ENCODE measurements at regions not wholly inside any gene's neighbourhood (a gene's known extent, or its start where the extent isn't known, plus 50 kb on each side); places are given as distances from the start of the nearest gene placed in this dataset.

GRCh38 chr1:89770391-89770790 is 50.4 kb upstream of the LRRC8D start:
- Mint-ChIP-seq H3K4me3 (no peak overlapping the region), H3K4me1 (peaks cover 4 to 14% (median 8%) of the 10 kb centered on the region in 3 donors), H3K36me3 (no peaks in the 10 kb centered on the region), H3K27me3 (peaks cover 3 to 4% of the 10 kb centered on the region in 2 donors), H3K27ac (no peak overlapping the region), H3K9me3 (no peaks in the 10 kb centered on the region)
- peaks cover 4% of the 10 kb centered on the region for H3K4me1 ChIP-seq (ENCODE audit: insufficient read depth, low read length)
- POLR2A ChIA-PET = no interaction called here
- CTCF ChIA-PET = interaction anchor here (1.3 kb wide), 1 partner anchor 8 kb away, joined by 5 read pairs; no protein-coding TSS in a partner anchor
- no peak overlapping the region for H3K27ac ChIP-seq (ENCODE audit: low read depth, low read length)
- DNase-seq = no peak
- no peaks in the 10 kb centered on the region for H3K27me3 ChIP-seq (ENCODE audit: insufficient read depth, low read length, poor library complexity, severe bottlenecking)
- H3K9me3 ChIP-seq (ENCODE audit: low read length) = no peaks in the 10 kb centered on the region
- H3K36me3 ChIP-seq (ENCODE audit: insufficient read depth, low read length) = no peaks in the 10 kb centered on the region
- no peak overlapping the region for H3K4me3 ChIP-seq (ENCODE audit: low read length)

Data from CD8-positive, alpha-beta memory T cell (primary cell).